Stimulated activated naive B cell treated with anti-CD40 and anti-IgM and Interleukin-4, amounts not matched to agents 10 μg/mL and 1 μg/mL and 100 μg/mL, for 72 hours (primary cell): ENCODE measurements at regions not wholly inside any gene's neighbourhood (a gene's known extent, or its start where the extent isn't known, plus 50 kb on each side); places are given as distances from the start of the nearest gene placed in this dataset.
"Not testable (repeated sequence)": the region's sequence is repeated elsewhere in the genome, so short reads cannot be mapped to it uniquely, and the experiment has no call there.

ENCODE experiments used
- ATAC-seq, 2 donors: fragments of 150-1000 bp; cut with Tn5 transposase; replicated peaks; 2 replicates each; pipeline ENCODE4 v1.10.0; 2021; ENCODE audit warnings: moderate library complexity in 1 of 2
- DNase-seq: peaks from one replicate; pipeline ENCODE4 v3.0.0; 2021
- H3K27ac Mint-ChIP-seq: one replicate; pipeline ENCODE4 v1.8.0; 2022; ENCODE audit warnings: mild to moderate bottlenecking, mixed read lengths
- H3K27me3 Mint-ChIP-seq, 2 donors: one replicate each; pipeline ENCODE4 v1.8.0; 2022; ENCODE audit warnings: mixed read lengths in 2 of 2
- H3K36me3 Mint-ChIP-seq, 2 donors: one replicate each; pipeline ENCODE4 v1.8.0; 2022; ENCODE audit warnings: mixed read lengths in 2 of 2, mild to moderate bottlenecking in 1 of 2
- H3K4me1 Mint-ChIP-seq, 2 donors: one replicate each; pipeline ENCODE4 v1.8.0; 2022; ENCODE audit warnings: mixed read lengths in 2 of 2, mild to moderate bottlenecking in 1 of 2
- H3K4me3 Mint-ChIP-seq, 2 donors: one replicate each; pipeline ENCODE4 v1.8.0; 2022; ENCODE audit warnings: mild to moderate bottlenecking in 2 of 2, mixed read lengths in 2 of 2, moderate library complexity in 1 of 2
- H3K9me3 Mint-ChIP-seq, 2 donors: one replicate each; pipeline ENCODE4 v1.8.0; 2022; ENCODE audit warnings: mixed read lengths in 2 of 2, mild to moderate bottlenecking in 1 of 2

DNA sequence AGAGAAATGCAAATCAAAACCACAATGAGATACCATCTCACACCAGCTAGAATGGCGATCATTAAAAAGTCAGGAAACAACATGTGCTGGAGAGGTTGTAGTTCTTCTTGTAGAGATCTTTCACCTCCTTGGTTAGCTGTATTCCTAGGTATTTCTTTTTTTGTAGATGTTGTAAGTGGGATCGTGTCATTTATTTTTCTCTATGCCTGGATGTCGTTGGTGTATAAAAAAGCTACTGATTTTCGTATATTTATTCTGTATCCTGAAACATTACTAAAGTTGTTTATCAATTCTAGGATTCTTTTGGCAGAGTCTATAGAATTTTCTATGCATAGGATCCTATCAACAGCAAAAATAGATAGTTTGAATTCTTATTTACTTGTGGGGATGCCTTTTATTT, 1271.8 kb downstream of the TMEM121 start:
- H3K9me3 Mint-ChIP-seq, H3K4me3 Mint-ChIP-seq, H3K36me3 Mint-ChIP-seq, H3K4me1 Mint-ChIP-seq, ATAC-seq, H3K27ac Mint-ChIP-seq, DNase-seq: not testable (repeated sequence)
- peaks cover 6 to 19% of the 10 kb centered on the region in 2 donors for H3K27me3 Mint-ChIP-seq

GRCh38 chr14:106802413-106803364, 1276.3 kb downstream of the TMEM121 start:
- peaks cover 6 to 21% of the 10 kb centered on the region in 2 donors for H3K27me3 Mint-ChIP-seq
- H3K36me3 Mint-ChIP-seq, result no peaks in the 10 kb centered on the region
- peaks cover 2 to 15% of the 10 kb centered on the region in 2 donors for H3K4me1 Mint-ChIP-seq
- no peak overlapping the region for H3K4me3 Mint-ChIP-seq
- no peak overlapping the region for H3K27ac Mint-ChIP-seq
- DNase-seq (no peak), ATAC-seq (no peak)
- H3K9me3 Mint-ChIP-seq, result no peaks in the 10 kb centered on the region

- H3K36me3 Mint-ChIP-seq, result no peaks in the 10 kb centered on the region
- no peak overlapping the region for H3K4me3 Mint-ChIP-seq
- DNase-seq (no peak), ATAC-seq (peak in 1 of 2 donors; percentile 20)
- peaks cover 6 to 14% of the 10 kb centered on the region in 2 donors for H3K27me3 Mint-ChIP-seq
- no peaks in the 10 kb centered on the region for H3K9me3 Mint-ChIP-seq
- H3K27ac Mint-ChIP-seq, result no peak overlapping the region
- peaks cover 2 to 15% of the 10 kb centered on the region in 2 donors for H3K4me1 Mint-ChIP-seq
These were observed 1277.0 kb downstream of the TMEM121 start for GRCh38 chr14:106803379-106803778.

- DNase-seq (no peak), ATAC-seq (no peak)
- H3K36me3 Mint-ChIP-seq, result no peaks in the 10 kb centered on the region
- peaks cover 6 to 9% of the 10 kb centered on the region in 2 donors for H3K27me3 Mint-ChIP-seq
- peaks cover 11 to 25% of the 10 kb centered on the region in 2 donors for H3K4me1 Mint-ChIP-seq
- no peak overlapping the region for H3K4me3 Mint-ChIP-seq
- H3K27ac Mint-ChIP-seq, result no peak overlapping the region
- H3K9me3 Mint-ChIP-seq, result no peaks in the 10 kb centered on the region
These were observed 1281.1 kb downstream of the TMEM121 start for GRCh38 chr14:106807493-106807892.

- Mint-ChIP-seq H3K27ac (no peak overlapping the region), H3K4me1 (peaks cover 9 to 17% of the 10 kb centered on the region in 2 donors), H3K4me3 (no peak overlapping the region), H3K9me3 (no peaks in the 10 kb centered on the region), H3K27me3 (peaks cover 0 to 3% of the 10 kb centered on the region in 2 donors), H3K36me3 (no peaks in the 10 kb centered on the region)
- DNase-seq (no peak), ATAC-seq (no peak)
These were observed 1282.1 kb downstream of the TMEM121 start for GRCh38 chr14:106808458-106808857.

- H3K9me3 Mint-ChIP-seq, result no peaks in the 10 kb centered on the region
- no peaks in the 10 kb centered on the region for H3K36me3 Mint-ChIP-seq
- no peak for ATAC-seq
- no peak overlapping the region for H3K27ac Mint-ChIP-seq
- peaks cover 9 to 16% of the 10 kb centered on the region in 2 donors for H3K4me1 Mint-ChIP-seq
- H3K4me3 Mint-ChIP-seq, result no peak overlapping the region
- H3K27me3 Mint-ChIP-seq, result peaks cover 0 to 3% of the 10 kb centered on the region in 2 donors
- DNase-seq, result no peak
These were observed 1282.5 kb downstream of the TMEM121 start for GRCh38 chr14:106808907-106809306.

- Mint-ChIP-seq H3K27ac (no peak overlapping the region), H3K27me3 (no peaks in the 10 kb centered on the region), H3K4me1 (peaks cover 12% of the 10 kb centered on the region in 2 donors), H3K9me3 (no peaks in the 10 kb centered on the region), H3K4me3 (peak overlapping the region in 1 of 2 donors; percentile 27), H3K36me3 (no peaks in the 10 kb centered on the region)
- ATAC-seq (peak in 1 of 2 donors; percentile 72), DNase-seq (no peak)
These were observed 1283.2 kb downstream of the TMEM121 start for GRCh38 chr14:106809615-106810014.

GRCh38 chr14:106810168-106810567, 1283.8 kb downstream of the TMEM121 start:
- ATAC-seq, result peak; percentile 89 to 92
- not testable (repeated sequence) for H3K36me3 Mint-ChIP-seq, H3K9me3 Mint-ChIP-seq, DNase-seq, H3K4me3 Mint-ChIP-seq, H3K27me3 Mint-ChIP-seq, H3K27ac Mint-ChIP-seq
- peaks cover 12 to 14% of the 10 kb centered on the region in 2 donors for H3K4me1 Mint-ChIP-seq

DNA sequence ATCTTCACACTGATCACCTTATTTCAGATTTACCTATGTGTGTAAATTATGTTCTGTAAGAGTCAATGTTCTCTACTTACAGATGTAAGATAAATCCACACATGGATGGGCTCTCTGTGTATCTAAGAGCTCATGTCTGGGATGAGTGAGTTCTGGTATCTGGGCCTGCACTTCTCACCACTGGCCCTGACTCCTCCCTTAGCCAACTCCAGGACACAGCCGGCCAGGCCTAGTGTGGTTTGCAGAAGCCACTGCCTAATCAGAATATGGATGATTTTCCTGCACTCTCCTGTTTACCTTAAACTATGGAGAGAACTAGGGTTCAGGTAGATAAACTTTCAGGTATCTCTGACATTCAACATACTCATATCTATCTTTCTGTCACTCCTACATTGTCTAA, 1284.8 kb downstream of the TMEM121 start:
- Mint-ChIP-seq H3K4me1 (peaks cover 12 to 14% of the 10 kb centered on the region in 2 donors), H3K27me3 (no peaks in the 10 kb centered on the region), H3K36me3 (no peaks in the 10 kb centered on the region), H3K4me3 (no peak overlapping the region), H3K27ac (no peak overlapping the region), H3K9me3 (no peaks in the 10 kb centered on the region)
- ATAC-seq, result no peak
- DNase-seq, result no peak

DNA sequence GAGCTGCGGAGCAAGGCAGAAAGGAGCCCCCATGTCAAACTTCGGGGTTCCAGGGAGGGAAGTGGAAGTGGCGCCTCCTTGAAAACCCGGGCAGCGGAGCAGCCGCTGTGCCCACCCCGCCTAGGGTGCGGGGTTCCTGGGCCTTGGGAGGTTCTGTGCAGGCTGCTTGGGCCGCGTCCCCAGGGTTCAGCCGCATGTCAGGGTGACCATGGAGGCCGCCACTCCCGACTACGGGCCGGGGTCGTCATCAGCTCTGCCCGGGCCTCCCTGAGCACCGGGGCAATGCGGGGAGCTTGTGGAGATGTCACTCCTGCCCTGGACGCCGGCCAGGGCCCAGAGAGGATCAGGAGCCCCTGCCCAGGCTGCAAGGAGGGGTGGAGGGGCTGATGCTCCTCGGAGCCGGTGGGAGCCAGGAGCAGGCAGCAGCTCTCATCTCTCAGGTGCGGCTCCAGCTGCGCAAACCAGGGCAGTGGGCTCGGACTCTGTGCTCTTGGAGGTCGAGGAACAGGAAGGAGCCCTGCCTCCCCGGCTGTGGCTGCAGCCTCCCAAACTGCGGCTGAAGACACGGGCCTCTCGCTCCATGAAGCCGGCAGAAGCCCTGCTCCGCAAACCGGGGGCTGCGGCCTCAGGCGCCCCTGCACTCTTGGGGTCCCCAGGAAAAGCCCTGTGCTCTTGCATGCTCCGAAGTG, 1286.5 kb downstream of the TMEM121 start:
- no peak overlapping the region for H3K4me3 Mint-ChIP-seq
- H3K27ac Mint-ChIP-seq, result no peak overlapping the region
- no peaks in the 10 kb centered on the region for H3K27me3 Mint-ChIP-seq
- ATAC-seq, result no peak
- DNase-seq, result no peak
- peaks cover 12 to 14% of the 10 kb centered on the region in 2 donors for H3K4me1 Mint-ChIP-seq
- no peaks in the 10 kb centered on the region for H3K36me3 Mint-ChIP-seq
- no peaks in the 10 kb centered on the region for H3K9me3 Mint-ChIP-seq

DNA sequence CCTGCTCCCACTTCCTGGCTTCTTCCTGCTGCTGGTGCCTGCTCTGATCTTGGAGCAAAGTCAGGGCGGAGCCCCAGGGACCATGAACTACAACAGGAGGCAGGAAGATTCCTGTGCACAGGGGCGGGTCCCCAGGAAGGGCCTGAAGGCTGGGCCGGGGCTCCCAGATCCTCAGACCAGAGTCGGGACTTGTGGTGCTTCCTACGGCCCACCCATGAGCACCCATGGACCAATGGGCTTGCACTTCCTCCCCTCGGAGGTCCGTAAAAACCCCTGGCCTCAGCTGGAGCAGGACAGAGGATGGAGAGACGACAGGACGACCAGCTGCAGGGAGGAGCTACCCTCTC, 1287.1 kb downstream of the TMEM121 start:
- Mint-ChIP-seq H3K36me3 (no peaks in the 10 kb centered on the region), H3K27me3 (no peaks in the 10 kb centered on the region), H3K4me1 (peaks cover 12 to 14% of the 10 kb centered on the region in 2 donors)

GRCh38 chr14:106820119-106820518, 1293.7 kb downstream of the TMEM121 start:
- Mint-ChIP-seq H3K27ac (no peak overlapping the region), H3K4me1 (peaks cover 3 to 12% of the 10 kb centered on the region in 2 donors), H3K9me3 (no peaks in the 10 kb centered on the region), H3K27me3 (no peaks in the 10 kb centered on the region), H3K36me3 (no peaks in the 10 kb centered on the region), H3K4me3 (no peak overlapping the region)
- ATAC-seq, result peak in 1 of 2 donors; percentile 41
- DNase-seq, result no peak

More for the DNA sequence above, 1287.1 kb downstream of the TMEM121 start:
- Mint-ChIP-seq H3K4me3 (no peak overlapping the region), H3K9me3 (no peaks in the 10 kb centered on the region), H3K27ac (no peak overlapping the region)
- ATAC-seq, result no peak
- DNase-seq, result no peak

DNA sequence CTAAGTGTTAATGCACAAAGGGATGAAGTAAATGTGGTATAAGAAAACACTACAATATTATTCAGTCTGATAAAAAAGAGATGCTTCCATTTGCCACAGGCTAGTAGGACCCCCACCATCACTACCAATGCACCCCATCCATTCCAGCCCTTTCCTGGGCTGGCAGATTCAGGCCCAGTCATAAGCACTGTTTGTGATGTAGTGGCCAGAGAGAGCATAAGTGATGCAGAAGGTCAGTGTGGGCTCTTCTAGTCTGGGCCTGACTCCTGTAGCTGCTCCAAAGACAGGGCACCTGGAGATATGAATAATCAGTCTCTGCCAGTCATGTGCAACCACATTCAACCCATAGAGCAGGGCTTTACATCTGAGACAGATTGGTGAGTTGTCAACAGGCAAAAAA, 1294.7 kb downstream of the TMEM121 start:
- Mint-ChIP-seq H3K36me3 (no peaks in the 10 kb centered on the region), H3K4me3 (no peak overlapping the region), H3K27me3 (no peaks in the 10 kb centered on the region), H3K27ac (no peak overlapping the region), H3K9me3 (no peaks in the 10 kb centered on the region), H3K4me1 (peaks cover 3 to 12% of the 10 kb centered on the region in 2 donors)
- ATAC-seq (peak; percentile 29 to 34), DNase-seq (no peak)

DNA sequence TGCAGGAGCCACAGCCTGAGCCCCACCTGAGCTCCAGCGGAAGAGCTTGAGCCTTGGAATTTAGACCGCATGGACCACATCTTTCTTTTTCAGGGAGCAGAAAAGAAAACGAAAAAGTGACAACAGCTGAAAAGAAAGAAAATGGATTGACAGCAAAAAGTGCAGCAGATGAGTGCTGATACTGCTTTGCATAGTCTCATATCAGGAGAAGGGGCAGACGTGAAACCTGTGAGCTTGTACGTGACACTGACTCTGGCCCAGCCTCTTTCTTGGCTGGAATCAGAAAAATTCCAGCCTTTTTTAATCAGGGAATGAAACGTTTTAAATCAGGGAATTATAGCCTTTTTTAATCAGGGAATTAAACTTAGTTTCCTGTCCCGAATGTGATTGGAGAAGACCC, 1296.5 kb downstream of the TMEM121 start:
- Mint-ChIP-seq H3K4me1 (peaks cover 6 to 17% of the 10 kb centered on the region in 2 donors), H3K27ac (no peak overlapping the region), H3K4me3 (no peak overlapping the region), H3K27me3 (no peaks in the 10 kb centered on the region), H3K9me3 (no peaks in the 10 kb centered on the region), H3K36me3 (no peaks in the 10 kb centered on the region)
- ATAC-seq (no peak), DNase-seq (no peak)

GRCh38 chr14:106823552-106823951, 1297.2 kb downstream of the TMEM121 start:
- H3K4me1 Mint-ChIP-seq, result peaks cover 6 to 17% of the 10 kb centered on the region in 2 donors
- H3K27ac Mint-ChIP-seq, result no peak overlapping the region
- DNase-seq, result no peak
- H3K36me3 Mint-ChIP-seq, result no peaks in the 10 kb centered on the region
- H3K27me3 Mint-ChIP-seq, result no peaks in the 10 kb centered on the region
- H3K4me3 Mint-ChIP-seq, result no peak overlapping the region
- no peaks in the 10 kb centered on the region for H3K9me3 Mint-ChIP-seq
- ATAC-seq, result no peak
